SK-N-SH (cell line): ENCODE measurements at regions not wholly inside any gene's neighbourhood (a gene's known extent, or its start where the extent isn't known, plus 50 kb on each side); places are given as distances from the start of the nearest gene placed in this dataset.

Source experiments
- MEF2A ChIP-seq: IDR thresholded peaks from 2 replicates; pipeline ENCODE4 v1.4.0; 2012; ENCODE audit warnings: low read depth, borderline replicate concordance
- TF ChIP-seq, protein P1 (sequence below): IDR thresholded peaks from 2 replicates; pipeline ENCODE4 v1.4.0; 2012; ENCODE audit warnings: low read depth

DNA sequence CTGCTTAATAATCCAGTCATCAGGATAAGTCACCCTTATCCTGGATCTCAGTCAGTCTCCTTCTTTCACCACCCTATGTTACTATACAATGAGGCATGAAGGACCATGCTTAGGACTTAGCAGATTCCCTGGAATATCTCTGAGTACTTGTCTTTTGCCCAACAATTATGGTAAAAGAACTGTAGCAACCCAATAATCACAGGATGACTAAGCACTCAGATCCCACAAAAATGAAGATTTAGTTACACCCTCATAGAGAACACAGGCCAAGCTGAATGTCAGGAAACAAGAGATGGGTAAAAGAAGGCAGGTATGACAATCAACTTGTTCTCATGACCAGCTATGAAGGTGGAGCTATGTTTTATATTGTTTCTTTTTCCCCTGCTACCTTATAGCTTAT, 91.4 kb downstream of the EDN1 start:
- no peak for TF ChIP-seq MEF2A
- TF ChIP-seq, protein P1, sequence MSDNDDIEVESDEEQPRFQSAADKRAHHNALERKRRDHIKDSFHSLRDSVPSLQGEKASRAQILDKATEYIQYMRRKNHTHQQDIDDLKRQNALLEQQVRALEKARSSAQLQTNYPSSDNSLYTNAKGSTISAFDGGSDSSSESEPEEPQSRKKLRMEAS, result no peak
